ENCODE measurements at regions not wholly inside any gene's neighbourhood (a gene's known extent, or its start where the extent isn't known, plus 50 kb on each side); places are given as distances from the start of the nearest gene placed in this dataset.
A peak's percentile ranks its signal among the peaks of the same experiment; 100 is the strongest.

DNA sequence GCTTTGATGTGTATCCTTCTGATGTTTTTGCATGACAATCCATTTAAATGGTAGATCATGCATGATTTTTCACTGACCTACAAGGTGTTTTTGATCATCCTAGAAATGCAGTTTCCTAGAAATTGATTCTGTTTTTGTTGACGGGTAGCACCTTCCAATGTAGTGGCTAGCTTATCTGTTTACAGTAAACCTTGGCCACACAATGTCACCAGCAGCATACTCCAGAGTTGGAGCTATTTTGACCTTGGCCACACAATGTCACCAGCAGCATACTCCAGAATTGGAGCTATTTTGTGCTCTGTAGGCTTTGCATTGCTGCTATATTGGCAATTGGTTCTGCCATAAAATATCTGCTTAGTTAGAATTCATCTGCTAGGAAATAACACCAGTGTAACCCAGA, 74.6 kb upstream of the NAA20 start:
- no peak for DNase-seq
- TF ChIP-seq, protein P1, sequence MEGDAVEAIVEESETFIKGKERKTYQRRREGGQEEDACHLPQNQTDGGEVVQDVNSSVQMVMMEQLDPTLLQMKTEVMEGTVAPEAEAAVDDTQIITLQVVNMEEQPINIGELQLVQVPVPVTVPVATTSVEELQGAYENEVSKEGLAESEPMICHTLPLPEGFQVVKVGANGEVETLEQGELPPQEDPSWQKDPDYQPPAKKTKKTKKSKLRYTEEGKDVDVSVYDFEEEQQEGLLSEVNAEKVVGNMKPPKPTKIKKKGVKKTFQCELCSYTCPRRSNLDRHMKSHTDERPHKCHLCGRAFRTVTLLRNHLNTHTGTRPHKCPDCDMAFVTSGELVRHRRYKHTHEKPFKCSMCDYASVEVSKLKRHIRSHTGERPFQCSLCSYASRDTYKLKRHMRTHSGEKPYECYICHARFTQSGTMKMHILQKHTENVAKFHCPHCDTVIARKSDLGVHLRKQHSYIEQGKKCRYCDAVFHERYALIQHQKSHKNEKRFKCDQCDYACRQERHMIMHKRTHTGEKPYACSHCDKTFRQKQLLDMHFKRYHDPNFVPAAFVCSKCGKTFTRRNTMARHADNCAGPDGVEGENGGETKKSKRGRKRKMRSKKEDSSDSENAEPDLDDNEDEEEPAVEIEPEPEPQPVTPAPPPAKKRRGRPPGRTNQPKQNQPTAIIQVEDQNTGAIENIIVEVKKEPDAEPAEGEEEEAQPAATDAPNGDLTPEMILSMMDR (IDR thresholded peaks at IDR 0.05; ENCODE audit: control extremely low read depth, extremely low read depth): no peak
- H3K9ac ChIP-seq (ENCODE audit: insufficient read depth in 1 of 2, low read length in 2 of 2): no peak overlapping the region
- ATAC-seq (ENCODE audit: insufficient read depth, low FRiP score): no peak
- H3K4me1 ChIP-seq (ENCODE audit: control insufficient read depth in 5 of 5, insufficient read depth in 5 of 5, low read length in 5 of 5): peaks cover 0 to 38% (median 0%) of the 10 kb centered on the region in 5 donors
- H3K9me3 ChIP-seq (ENCODE audit: control insufficient read depth in 4 of 4, insufficient read depth in 3 of 4, low read length in 3 of 4): no peaks in the 10 kb centered on the region
- WGBS, 2 donors: 89 to 93% methylated on average over 1 of the region's 1 CpG
- H3K27ac ChIP-seq (ENCODE audit: low read depth in 1 of 2, low read length in 1 of 2): peak overlapping the region; percentile 37 to 86
- H3K36me3 ChIP-seq (ENCODE audit: control insufficient read depth in 4 of 4, insufficient read depth in 4 of 4, low read length in 4 of 4): peaks cover 0 to 8% (median 3%) of the 10 kb centered on the region in 4 donors
- no peak overlapping the region for H3K4me3 ChIP-seq
- H3K27me3 ChIP-seq (ENCODE audit: control insufficient read depth in 3 of 3, insufficient read depth in 3 of 3, low read length in 2 of 3): no peaks in the 10 kb centered on the region

DNA sequence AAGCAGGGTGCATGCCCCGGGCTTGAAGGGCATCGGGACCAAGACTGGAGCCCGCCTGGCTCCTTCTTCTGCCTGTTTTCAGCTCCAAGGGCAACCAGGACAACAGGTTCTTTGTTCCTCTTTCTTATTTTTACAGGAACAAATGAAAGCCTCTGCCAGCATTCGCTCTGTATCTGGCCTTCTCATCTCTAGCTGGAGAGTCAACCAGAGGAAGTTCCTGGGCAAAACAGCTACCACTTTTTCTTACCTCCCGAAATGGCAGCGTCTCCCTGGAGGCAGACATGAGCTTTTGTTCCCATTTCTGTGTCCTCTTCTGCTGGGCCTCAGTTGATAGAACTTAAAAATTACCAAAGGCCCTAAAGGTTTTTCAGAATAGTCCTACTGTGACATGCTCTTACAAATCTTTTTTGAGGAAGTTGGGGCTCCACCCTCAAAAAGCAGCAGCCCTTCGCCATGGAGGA, 74.1 kb upstream of the NAA20 start:
- no peaks in the 10 kb centered on the region for H3K9me3 ChIP-seq (ENCODE audit: control insufficient read depth in 4 of 4, insufficient read depth in 3 of 4, low read length in 3 of 4)
- WGBS, 2 donors: 26 to 56% methylated on average over 7 of the region's 7 CpGs
- DNase-seq (no peak), ATAC-seq (ENCODE audit: insufficient read depth, low FRiP score) (no peak)
- no peak overlapping the region for H3K9ac ChIP-seq (ENCODE audit: insufficient read depth in 1 of 2, low read length in 2 of 2)
- H3K27me3 ChIP-seq (ENCODE audit: control insufficient read depth in 3 of 3, insufficient read depth in 3 of 3, low read length in 2 of 3): no peaks in the 10 kb centered on the region
- no peak overlapping the region for H3K4me3 ChIP-seq
- H3K27ac ChIP-seq (ENCODE audit: low read depth in 1 of 2, low read length in 1 of 2): peak overlapping the region; percentile 38 to 49
- TF ChIP-seq, protein P1 (IDR thresholded peaks at IDR 0.05; ENCODE audit: control extremely low read depth, extremely low read depth): no peak
- peaks cover 0 to 38% (median 0%) of the 10 kb centered on the region in 5 donors for H3K4me1 ChIP-seq (ENCODE audit: control insufficient read depth in 5 of 5, insufficient read depth in 5 of 5, low read length in 5 of 5)
- H3K36me3 ChIP-seq (ENCODE audit: control insufficient read depth in 4 of 4, insufficient read depth in 4 of 4, low read length in 4 of 4): peaks cover 0 to 12% (median 7%) of the 10 kb centered on the region in 4 donors

DNA sequence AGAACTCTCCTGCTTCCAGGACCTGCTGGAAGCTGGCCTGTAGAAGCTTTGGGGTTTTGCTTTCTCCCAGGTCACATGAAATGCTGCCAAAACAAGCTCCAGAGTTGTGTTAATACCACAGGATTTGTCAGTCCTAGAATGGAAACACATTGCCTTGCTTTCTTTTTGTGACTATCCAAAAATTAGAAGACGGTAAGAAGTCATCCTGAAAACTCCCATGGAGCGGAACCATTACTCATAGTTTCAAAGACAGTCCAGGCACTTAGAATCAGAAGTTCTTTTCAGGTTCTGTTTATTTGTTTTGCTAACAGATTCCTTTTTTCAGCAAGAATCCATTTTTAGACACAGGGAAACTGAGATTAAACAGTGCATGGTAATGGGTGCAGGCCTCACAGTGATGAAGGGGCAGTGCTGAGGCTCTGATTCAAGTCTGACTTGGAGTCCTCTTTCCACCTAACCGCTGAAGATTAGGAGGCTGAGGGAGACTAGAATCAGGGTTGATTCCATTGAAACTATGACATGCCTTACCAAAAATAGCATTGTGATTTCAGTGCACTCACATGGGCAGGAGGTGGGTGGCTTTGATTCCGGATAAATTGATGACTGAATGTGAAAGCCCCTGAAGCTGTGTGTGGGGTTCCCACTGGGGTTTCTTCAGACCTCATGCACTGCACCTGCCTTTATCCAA, 72.2 kb upstream of the NAA20 start:
- no peaks in the 10 kb centered on the region for H3K27me3 ChIP-seq (ENCODE audit: control insufficient read depth in 3 of 3, insufficient read depth in 3 of 3, low read length in 2 of 3)
- no peak for DNase-seq
- H3K36me3 ChIP-seq (ENCODE audit: control insufficient read depth in 4 of 4, insufficient read depth in 4 of 4, low read length in 4 of 4): peaks cover 0 to 18% (median 5%) of the 10 kb centered on the region in 4 donors
- TF ChIP-seq, protein P1 (IDR thresholded peaks at IDR 0.05; ENCODE audit: control extremely low read depth, extremely low read depth): no peak
- H3K9me3 ChIP-seq (ENCODE audit: control insufficient read depth in 4 of 4, insufficient read depth in 3 of 4, low read length in 3 of 4): no peaks in the 10 kb centered on the region
- peaks cover 0 to 35% (median 0%) of the 10 kb centered on the region in 5 donors for H3K4me1 ChIP-seq (ENCODE audit: control insufficient read depth in 5 of 5, insufficient read depth in 5 of 5, low read length in 5 of 5)
- no peak overlapping the region for H3K9ac ChIP-seq (ENCODE audit: insufficient read depth in 1 of 2, low read length in 2 of 2)
- no peak overlapping the region for H3K4me3 ChIP-seq
- H3K27ac ChIP-seq (ENCODE audit: low read depth in 1 of 2, low read length in 1 of 2): peak overlapping the region in 1 of 2 donors; percentile 72
- ATAC-seq (ENCODE audit: insufficient read depth, low FRiP score): no peak
- WGBS, 2 donors: 75 to 85% methylated on average over 4 of the region's 4 CpGs
